WTC11 (cell line): ENCODE measurements at regions not wholly inside any gene's neighbourhood (a gene's known extent, or its start where the extent isn't known, plus 50 kb on each side); places are given as distances from the start of the nearest gene placed in this dataset.
A peak's percentile ranks its signal among the peaks of the same experiment; 100 is the strongest.
"Not testable (repeated sequence)": the region's sequence is repeated elsewhere in the genome, so short reads cannot be mapped to it uniquely, and the experiment has no call there.

Source experiments
- ATAC-seq: fragments of 200-7000 bp; cut with Tn5 transposase; 2 replicates; pipeline ENCODE4 v1.10.0; 2021; ENCODE audit warnings: mild to moderate bottlenecking, moderate library complexity
- CTCF ChIA-PET: fragments of 300-600 bp; sonication (Branson Sonifier 250); formaldehyde crosslinking; loops from one replicate; lab custom pipeline; 2021; ENCODE audit warnings: antibody characterized with exemption; lab: Charles Lee
- POLR2A ChIA-PET: fragments of 350-600 bp; sonication (Branson Sonifier 250); formaldehyde crosslinking; loops from one replicate; lab custom pipeline; 2021; ENCODE audit warnings: antibody characterized with exemption; lab: Charles Lee
- DNase-seq: peaks from one replicate; pipeline ENCODE4 v3.0.0; 2021; ENCODE audit warnings: low spot score
- H3K27ac Mint-ChIP-seq: 2 replicates; pipeline ENCODE4 v1.8.0; 2021; ENCODE audit warnings: mixed read lengths
- H3K27me3 Mint-ChIP-seq: 2 replicates; pipeline ENCODE4 v1.8.0; 2021; ENCODE audit warnings: low read depth, mild to moderate bottlenecking, moderate library complexity, mixed read lengths
- H3K36me3 Mint-ChIP-seq: 2 replicates; pipeline ENCODE4 v1.8.0; 2021; ENCODE audit warnings: mixed read lengths
- H3K4me1 Mint-ChIP-seq: 2 replicates; pipeline ENCODE4 v1.8.0; 2022; ENCODE audit warnings: mixed read lengths
- H3K4me3 Mint-ChIP-seq: 2 replicates; pipeline ENCODE4 v1.8.0; 2021; ENCODE audit warnings: mild to moderate bottlenecking, moderate library complexity, mixed read lengths
- H3K9me3 Mint-ChIP-seq: 2 replicates; pipeline ENCODE4 v1.8.0; 2021; ENCODE audit warnings: mixed read lengths

GRCh38 chr21:7853426-7853825 lies 2668.0 kb upstream of the TPTE start:
- H3K27me3 Mint-ChIP-seq, H3K36me3 Mint-ChIP-seq, CTCF ChIA-PET, DNase-seq, H3K27ac Mint-ChIP-seq, POLR2A ChIA-PET, ATAC-seq, H3K4me3 Mint-ChIP-seq, H3K4me1 Mint-ChIP-seq, H3K9me3 Mint-ChIP-seq: not testable (repeated sequence)

GRCh38 chr21:7853836-7854235 lies 2667.5 kb upstream of the TPTE start:
- POLR2A ChIA-PET, CTCF ChIA-PET, H3K36me3 Mint-ChIP-seq, H3K9me3 Mint-ChIP-seq, H3K4me3 Mint-ChIP-seq, H3K27me3 Mint-ChIP-seq, DNase-seq, H3K4me1 Mint-ChIP-seq, H3K27ac Mint-ChIP-seq: not testable (repeated sequence)
- peak; percentile 75 for ATAC-seq
